COLO668 (cell line): ENCODE measurements at regions not wholly inside any gene's neighbourhood (a gene's known extent, or its start where the extent isn't known, plus 50 kb on each side); places are given as distances from the start of the nearest gene placed in this dataset.

ENCODE experiments used
- DNase-seq: peaks from one replicate; lab custom pipeline; 2025; ENCODE audit not compliant: unreplicated experiment; lab: John Stamatoyannopoulos, UW

DNA sequence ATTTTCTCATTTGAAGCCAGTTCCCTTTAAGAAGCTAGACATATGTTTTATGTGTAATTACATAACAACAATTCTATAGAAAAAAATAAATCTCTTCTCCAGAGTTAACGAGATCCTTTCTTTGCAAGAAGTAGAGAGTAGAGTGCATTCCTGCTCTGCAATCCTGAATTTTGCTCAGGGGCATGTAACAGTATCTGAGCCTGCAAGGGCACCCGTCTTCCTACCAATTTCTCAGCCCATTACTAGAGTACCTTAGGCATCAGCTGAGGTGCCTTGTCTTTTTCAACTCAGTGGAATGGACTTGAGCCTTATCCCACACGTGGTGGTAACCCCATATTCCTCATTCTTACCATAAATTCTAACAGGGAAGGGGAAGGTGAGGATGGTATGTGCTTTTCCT lies 205.9 kb downstream of the IKZF2 start:
- DNase-seq: no peak

DNA sequence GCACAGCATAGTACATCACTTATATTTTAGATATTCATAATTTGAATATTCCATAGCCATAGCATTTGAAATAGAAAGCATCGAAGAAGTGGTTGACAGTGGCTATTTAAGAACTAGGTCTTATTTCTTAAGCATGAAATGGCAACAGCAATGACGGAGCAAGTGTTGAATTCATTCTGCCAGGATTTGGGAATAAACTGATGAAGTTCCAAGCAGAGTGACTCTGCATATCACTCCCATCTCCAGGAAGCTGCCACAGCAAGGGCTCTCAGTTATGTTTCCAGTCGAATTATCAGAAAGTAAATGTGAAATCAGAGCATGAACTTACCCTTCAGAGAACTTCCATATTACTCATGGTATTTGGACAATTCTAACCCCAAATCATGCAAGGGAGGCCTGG lies 208.1 kb downstream of the IKZF2 start:
- no peak for DNase-seq

DNA sequence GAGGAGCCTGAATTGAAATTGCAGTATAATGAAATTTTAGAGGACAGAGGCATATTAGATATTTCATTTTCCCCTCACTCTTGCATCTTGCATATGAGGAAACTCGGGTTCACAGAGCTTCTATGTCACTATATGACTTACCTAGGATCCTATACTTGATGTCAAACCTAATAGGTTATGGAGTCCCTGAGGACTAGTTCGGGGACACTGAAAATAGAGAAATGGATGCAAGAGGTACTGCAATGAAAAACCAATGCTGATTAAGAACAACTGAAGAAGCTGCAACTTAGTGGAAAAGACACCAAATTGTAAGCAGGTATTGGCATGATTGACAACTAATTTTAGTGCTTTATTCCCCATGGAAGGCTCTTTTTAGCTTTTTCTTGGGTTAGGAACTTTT lies 210.1 kb downstream of the IKZF2 start:
- no peak for DNase-seq

DNA sequence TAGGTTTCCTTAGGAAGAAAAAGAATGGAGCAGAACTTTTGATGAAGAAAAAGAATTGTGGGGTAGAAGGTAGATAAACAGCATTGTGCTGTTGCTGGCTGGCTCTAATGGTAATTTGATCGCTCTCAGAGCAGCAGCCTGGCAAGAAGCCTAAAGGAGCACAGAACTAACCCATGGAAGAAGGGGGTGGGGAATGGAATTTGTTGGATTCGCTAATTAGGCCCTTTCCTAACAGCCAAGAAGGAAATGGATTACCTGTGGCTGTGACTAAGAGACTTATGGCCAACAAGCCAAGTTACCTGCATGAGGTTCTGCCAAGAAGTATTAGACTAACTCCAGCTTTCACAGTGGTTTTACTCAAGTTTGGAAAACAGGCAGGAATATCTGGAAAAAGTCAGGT lies 210.6 kb downstream of the IKZF2 start:
- DNase-seq: peak; percentile 51

DNA sequence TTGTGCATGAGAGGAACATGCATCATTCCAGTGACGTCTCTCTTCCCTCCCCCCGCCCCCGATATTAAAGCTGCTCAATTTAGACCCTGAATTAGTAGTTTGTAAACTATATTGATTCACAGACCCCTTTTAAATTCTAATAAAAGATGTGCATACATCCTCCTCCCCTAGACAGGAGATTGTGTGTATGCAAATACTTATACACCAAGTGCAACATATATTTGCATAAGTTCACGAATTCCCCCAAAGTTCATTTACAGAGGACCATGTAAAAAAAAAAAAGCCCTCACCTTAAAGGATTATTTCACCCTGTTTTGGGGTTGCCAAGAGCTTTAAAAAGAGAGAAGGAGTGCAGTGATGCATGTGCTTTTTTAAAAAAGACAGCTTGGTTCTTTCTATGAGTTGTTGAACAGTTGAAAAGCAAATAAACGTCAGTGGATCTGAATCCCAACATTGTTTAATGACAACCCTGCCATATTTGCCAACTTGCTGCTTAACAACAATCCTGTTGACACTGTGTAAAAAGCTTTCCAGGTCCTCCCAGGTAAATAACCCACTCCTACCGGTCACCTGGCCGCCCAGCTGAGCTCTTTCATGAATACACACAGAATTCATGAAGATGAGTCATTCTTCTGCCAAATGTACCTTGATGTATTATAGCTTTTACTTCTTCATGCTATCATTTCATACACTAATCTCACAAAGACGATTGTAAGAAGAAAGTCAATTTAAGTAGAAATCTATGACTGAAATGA lies 211.5 kb downstream of the IKZF2 start:
- DNase-seq: peak; percentile 87

DNA sequence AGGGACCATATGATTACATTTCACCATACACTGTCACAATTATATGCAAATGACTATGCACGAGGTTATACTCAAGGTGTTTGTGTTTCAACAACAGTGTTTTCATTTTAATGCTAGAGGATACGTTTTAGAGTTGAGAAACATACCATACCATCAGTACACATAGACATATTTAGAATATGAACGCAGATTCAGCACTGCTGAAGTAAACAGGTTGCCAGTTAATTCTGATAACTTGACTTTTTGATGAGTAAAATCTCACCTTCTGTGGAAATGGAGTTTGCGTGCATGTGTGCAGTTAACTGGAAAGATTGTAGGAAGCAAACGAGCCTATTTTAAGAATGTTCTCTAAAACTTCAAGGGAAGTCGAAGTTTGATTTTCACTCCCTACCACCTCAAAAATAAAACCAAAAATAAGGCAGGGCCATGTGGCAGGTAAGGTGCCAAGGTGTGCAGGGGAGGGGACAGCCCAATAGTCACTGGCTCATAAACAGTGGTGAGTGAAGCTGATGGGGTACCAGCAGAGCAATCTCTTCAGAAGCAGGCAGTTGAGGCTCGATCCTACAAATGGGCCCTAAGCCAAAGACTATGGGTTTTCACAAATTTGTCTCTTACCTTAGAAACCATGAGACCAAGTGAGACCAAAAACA lies 213.1 kb downstream of the IKZF2 start:
- no peak for DNase-seq

DNA sequence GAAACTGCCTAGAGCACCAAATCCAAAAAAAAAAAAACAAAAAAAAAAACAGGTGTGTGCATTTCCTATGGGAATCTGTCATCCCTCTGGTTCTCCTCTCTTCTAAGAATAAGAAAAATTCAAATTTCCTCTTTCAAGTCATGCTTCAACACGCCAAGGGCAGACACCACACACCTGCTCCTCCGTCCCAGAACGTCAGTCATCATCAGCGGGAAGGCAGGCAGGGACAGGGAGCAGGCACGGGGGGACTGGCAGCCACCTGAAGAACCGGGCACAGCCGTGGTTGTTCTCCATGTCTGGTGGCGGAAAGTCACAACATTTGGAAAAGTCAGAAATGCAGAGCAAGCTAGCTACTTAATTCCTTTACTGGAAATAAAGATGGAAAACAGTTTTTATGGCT lies 214.8 kb downstream of the IKZF2 start:
- no peak for DNase-seq

DNA sequence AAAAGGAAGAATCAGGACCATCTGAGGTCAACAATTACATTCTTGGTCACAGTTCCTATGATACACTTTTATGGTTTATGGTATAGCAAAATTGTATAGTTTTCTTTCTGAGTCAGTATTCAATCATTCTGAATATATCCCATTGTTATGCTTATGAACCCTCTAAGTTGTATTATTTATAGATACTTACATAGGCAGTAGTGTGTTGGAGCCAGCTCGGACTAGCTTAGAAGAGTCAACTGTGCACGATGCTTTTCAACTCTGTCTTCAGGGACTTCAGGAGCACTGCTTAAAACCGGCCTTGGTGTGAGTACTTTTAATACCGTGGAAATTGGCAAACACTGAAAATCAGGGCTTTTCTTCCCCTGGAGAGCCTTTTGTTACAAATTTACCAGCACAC lies 215.7 kb downstream of the IKZF2 start:
- DNase-seq: no peak

DNA sequence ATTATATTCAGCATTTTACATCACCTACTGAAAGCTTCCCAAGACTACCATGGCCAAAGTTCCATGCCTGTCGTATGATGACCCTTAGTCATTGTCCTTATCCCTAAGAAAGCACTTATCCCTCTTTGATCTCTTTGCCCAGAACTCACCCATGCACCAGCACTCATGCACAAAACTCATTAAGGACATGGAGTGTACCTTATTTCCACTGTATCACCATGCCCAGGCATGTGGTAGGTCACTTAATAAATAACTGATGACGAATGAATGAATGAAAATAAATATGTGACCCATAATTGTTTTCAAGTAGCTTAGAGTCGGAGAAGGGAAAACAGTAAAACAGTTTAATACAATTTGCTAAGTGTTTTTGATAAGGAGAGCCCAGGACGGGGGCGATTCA lies 220.1 kb downstream of the IKZF2 start:
- DNase-seq: no peak

DNA sequence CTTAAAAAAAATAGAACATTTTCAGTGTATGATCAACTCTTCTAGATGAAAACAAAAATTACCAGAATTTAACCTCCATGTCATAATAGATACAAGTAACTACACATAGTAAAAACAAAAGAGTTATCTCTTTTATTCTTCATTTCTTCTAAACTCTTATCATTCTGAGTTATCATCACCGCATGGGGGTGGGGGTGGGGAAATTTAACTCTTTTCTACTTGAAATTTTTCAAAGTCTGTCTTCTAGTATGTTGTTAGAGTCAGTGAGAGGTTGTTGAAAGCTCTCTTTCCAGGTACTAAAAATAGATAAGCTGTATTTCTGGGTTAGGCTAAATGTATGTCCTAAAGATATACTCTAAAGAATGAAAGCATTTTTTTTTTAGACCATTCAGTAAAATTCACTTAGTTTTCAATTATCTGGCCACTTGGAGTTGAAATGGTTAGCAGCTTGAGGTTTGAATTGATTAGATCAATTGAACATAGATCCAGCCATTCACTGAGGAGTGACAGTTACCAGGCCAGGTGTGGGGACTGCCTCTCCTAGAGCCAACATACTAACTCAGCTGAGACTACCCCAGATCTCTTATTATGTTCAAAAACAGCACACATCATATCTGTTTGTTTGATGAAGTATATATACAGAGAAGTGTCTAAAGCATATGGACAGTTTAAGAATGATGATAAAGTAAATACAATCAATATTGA lies 220.7 kb downstream of the IKZF2 start:
- DNase-seq: no peak

DNA sequence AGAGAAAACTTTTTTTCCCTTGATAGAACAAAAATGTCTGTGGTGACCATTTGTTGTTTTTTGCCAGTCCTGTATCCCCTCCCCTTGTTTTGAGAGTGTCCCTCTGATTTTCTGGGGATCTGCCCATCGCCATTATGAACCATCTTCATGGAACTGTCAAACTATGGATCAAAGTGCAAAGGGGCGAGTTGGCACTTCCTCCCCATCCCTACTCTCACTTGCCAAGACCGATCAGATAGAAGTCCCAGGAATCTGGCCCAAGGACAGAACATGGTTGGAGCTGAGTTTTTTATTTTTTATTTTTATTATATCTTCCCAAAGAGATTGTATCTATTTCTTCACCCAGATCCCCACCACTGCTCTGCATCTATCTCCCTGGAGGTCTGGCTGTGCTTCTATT lies 221.4 kb downstream of the IKZF2 start:
- no peak for DNase-seq

DNA sequence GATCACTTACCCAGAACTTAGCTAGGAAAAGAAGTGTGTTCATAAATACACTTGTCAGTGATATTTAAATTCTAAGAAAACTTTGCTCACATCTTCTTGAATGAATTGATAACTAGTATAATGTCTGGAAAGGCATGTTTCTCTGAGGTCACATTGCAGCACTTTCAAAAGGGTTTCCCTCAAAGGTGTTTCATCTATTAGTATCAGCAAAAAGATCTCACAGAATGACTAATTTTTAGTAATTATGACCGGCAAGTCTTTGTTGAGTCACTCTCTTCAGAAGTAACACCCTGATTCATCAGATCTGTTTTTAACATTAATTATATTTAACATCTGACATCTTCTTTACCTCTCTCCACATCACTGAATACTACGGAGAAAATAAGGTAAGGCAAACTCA lies 222.3 kb downstream of the IKZF2 start:
- no peak for DNase-seq

DNA sequence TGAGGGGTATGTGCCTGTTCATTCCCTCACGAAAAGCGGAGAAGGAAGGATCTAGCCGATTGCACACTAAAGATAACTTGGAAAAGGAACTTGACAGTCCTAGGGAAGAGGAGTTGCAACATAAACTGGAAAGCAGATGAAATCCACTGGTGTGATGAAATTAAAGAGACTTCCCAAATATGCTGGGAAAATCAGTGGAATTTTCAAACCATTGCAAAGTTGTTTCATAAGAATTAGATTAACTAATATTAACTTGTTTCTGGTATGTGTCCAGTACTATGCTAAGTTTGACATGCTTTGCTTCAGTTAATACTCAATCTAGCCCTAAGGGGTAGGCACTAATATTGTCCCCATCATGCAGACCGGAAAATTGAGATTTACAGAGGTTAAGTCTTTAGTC lies 222.7 kb downstream of the IKZF2 start:
- DNase-seq: no peak

DNA sequence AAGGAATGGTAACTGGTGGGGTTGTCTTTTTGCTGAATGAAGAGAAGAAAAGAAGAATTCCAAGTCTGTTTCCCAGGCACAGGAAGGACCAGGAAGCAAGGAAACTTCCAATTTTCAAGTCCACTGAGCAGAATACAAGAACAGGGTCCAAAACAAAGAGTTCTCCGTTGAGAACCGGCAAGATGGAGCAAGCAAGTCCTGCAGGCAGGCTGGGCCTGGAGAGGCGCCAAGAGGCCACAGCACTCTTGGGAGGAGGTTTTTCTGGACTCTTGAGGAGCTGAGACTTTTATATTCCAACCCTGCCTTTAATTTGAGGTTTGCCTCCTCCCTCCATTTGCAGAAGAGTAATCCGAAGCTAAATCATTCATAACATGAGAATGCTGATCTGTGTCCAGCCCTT lies 224.5 kb downstream of the IKZF2 start:
- no peak for DNase-seq

DNA sequence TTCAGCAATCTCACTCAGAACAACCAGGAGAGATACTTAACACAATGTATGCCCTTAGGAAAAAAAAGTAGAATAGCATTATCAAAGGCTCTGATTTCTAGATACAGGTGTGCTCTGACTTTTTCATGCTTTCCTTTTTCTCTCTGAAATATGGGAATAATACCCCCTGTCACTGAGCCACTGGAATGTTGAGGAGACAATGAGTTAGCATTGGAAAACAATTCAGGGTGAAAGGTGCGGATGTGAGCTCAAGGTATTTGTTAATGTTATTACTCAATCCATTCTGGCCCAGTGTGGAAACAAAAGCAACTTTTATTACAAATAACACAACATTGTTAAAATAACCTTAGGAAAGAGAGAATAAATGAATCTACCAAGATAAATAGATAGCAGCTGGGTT lies 228.0 kb downstream of the IKZF2 start:
- no peak for DNase-seq

DNA sequence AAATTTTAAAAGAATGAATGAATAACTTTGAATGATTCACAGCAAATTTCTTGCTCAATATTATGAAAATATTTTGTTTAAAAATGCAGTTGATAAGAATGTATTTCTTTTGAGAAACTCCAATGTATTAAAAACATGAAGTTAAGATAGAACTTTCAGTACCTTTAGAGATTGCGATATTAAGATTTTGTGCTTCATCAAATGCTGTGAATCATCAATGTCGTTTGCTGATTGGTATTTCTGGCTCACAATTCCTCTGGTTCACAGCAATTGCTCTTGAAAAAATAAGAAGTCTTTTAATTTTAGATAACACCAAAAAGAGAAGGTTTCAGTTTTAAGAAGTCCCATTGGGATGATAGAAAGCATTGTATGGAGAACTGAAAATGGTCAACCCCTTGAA lies 228.7 kb downstream of the IKZF2 start:
- DNase-seq: no peak

DNA sequence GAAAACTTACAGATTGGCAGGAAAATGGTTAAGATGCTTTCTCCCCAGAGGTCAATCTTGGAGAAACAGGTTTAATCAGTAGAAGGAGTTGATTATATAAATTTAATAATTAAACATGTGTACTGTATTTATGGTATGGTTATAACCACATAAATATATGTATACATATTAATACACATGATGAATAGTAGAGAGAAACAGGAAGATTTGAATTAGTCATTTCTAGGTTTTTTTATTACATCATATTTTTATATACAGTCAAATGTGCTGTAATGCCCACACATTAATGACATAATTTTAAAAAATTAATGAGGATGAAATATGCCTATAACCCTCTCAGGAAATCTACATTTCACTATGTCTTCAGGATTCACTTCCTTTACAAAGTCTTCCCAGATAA lies 229.7 kb downstream of the IKZF2 start:
- no peak for DNase-seq

DNA sequence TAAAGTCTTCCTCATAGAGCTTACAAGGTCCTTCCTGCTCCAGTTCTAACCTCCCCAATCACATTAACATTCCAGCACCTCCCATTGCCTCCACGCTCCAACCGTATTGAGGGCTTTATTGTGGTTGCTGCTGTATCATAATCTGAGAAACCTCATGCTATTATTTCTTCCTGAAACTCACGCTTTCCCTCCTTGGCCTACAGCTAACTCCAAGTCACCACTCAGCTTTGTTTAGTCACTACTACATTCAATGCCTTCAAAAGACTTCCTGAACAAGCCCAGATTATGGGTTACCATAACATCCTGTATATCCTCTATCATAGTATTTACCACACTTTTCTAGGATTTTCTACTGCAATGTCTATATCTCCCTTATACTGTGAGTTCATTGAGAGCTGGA lies 230.4 kb downstream of the IKZF2 start:
- DNase-seq: no peak

DNA sequence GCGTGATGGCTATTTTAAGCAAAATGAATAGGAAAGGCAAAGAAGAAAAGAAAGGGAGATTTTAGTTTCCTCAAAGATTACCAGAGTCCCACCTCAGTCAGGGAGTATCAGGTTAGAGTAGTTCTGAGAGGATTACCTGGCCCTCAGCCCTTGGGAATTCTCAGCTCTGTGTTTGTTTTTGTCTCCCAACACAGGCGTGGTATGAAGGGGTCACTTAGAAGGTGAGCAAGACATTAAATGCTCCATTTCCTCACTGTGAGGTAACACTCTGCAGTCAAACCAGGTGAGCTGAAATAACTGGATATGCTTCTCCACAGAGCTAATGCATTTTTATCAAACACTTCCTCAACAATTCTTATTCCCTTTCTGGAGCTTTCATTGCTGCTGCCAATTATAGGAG lies 232.2 kb downstream of the IKZF2 start:
- no peak for DNase-seq

DNA sequence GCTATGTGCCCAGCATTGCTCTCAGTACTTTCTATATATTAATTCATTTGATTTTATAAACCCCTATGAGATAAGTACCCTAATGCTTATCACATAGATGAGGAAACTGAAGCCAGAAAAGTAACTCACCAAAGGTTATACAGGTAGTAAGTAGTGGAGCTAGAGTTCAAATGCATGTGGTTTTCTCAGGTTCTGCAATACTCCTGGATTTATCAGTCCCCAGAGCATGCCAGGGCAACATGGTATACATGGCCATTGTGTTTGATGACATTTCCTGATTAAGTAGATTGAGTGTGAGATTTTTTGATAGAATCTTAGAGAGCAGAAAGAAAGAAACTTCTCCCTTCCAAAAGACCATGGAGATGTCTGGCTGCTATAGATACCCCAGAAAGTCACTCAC lies 233.1 kb downstream of the IKZF2 start:
- no peak for DNase-seq

DNA sequence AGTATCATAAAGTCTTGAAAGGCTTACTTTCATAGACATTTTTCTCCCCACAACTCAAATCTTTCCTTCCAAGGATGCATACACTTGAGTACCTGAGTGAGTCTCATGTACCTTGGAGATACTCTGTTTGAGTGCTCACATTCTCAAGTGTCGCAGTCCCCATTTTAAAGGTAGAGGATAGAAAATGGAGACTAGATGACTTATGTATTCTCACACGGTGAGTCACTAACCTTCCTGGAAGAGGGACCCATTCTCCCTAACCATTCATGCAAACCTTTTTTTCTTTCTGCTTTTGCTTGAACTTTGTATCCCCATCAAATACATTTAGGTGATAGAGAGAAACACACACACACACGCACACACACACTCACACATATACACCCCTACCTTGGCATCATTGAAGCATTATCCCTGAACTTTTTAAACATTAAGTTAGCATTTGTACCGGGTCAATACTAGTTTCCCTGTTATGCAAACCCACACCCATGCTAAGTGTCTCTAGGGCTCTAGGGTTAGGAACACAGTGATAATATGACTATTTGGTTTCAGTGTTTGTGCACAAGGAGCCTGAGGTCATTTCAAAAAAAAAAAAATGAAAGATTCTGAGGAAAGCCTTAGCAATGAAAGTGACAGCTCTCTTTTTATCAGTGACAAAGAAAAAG lies 236.2 kb downstream of the IKZF2 start:
- no peak for DNase-seq

DNA sequence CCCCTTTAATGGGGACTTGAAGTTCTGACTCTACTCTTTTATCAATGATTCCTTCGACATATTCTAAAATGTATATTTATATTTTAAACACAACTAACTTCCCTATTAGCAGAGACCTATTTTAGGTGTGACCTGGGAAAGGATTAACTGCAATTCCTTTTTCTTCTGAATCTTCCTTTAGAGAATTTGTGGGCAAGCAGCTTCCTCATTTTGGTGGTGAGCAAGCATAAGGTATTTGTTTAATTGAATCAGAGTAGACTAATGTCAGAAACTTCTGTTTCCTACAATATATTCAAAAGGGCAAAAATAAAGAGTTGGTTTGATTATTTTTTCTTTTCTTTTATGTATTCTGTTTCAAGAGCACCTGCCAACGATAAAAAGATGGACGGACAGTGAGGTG lies 237.0 kb downstream of the IKZF2 start:
- DNase-seq: no peak
